DOHH2 (cell line): ENCODE measurements at regions not wholly inside any gene's neighbourhood (a gene's known extent, or its start where the extent isn't known, plus 50 kb on each side); places are given as distances from the start of the nearest gene placed in this dataset.

Experiments used
- EZH2phosphoT487 ChIP-seq: fragments of 200-600 bp; sonication (generic); IDR thresholded peaks from 2 replicates; pipeline ENCODE4 v1.6.1; 2017; ENCODE audit warnings: borderline replicate concordance, mild to moderate bottlenecking, antibody characterized with exemption, low read length, moderate library complexity, mixed read lengths
- TF ChIP-seq, protein P1 (sequence below): fragments of 200-600 bp; sonication (generic); IDR thresholded peaks from one replicate; pipeline ENCODE4 v1.5.1; 2014; ENCODE audit warnings: antibody characterized with exemption, mild to moderate bottlenecking, low read depth, low read length; ENCODE audit not compliant: poor library complexity, severe bottlenecking

- TF ChIP-seq, protein P1, sequence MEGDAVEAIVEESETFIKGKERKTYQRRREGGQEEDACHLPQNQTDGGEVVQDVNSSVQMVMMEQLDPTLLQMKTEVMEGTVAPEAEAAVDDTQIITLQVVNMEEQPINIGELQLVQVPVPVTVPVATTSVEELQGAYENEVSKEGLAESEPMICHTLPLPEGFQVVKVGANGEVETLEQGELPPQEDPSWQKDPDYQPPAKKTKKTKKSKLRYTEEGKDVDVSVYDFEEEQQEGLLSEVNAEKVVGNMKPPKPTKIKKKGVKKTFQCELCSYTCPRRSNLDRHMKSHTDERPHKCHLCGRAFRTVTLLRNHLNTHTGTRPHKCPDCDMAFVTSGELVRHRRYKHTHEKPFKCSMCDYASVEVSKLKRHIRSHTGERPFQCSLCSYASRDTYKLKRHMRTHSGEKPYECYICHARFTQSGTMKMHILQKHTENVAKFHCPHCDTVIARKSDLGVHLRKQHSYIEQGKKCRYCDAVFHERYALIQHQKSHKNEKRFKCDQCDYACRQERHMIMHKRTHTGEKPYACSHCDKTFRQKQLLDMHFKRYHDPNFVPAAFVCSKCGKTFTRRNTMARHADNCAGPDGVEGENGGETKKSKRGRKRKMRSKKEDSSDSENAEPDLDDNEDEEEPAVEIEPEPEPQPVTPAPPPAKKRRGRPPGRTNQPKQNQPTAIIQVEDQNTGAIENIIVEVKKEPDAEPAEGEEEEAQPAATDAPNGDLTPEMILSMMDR, result no peak
- TF ChIP-seq EZH2phosphoT487, result no peak
Observed at GRCh38 chr4:83855044-83855443, 319.1 kb downstream of the GPAT3 start.
